Stimulated activated CD4-positive, alpha-beta T cell treated with anti-CD3 and anti-CD28 coated beads, Interleukin-12 subunit alpha, Interleukin-12 subunit beta, amount 100 ng/mL, for 48 hours (primary cell): ENCODE measurements at regions not wholly inside any gene's neighbourhood (a gene's known extent, or its start where the extent isn't known, plus 50 kb on each side); places are given as distances from the start of the nearest gene placed in this dataset.
A peak's percentile ranks its signal among the peaks of the same experiment; 100 is the strongest.
"Not testable (repeated sequence)": the region's sequence is repeated elsewhere in the genome, so short reads cannot be mapped to it uniquely, and the experiment has no call there.

Source experiments
- DNase-seq, 3 donors: peaks; one replicate each; pipeline ENCODE4 v3.0.0-alpha.2; 2020; ENCODE audit warnings: low read depth in 2 of 3, low spot score in 1 of 3

- DNase-seq = no peak
Observed at GRCh38 chr2:39930175-39930917, 151.3 kb upstream of the THUMPD2 start.

GRCh38 chr2:39929531-39929930 is 150.5 kb upstream of the THUMPD2 start:
- no peak for DNase-seq

GRCh38 chr2:39925312-39925711 is 146.3 kb upstream of the THUMPD2 start:
- no peak for DNase-seq

- no peak for DNase-seq
Observed at GRCh38 chr2:39923455-39923854, 144.4 kb upstream of the THUMPD2 start.

GRCh38 chr2:39922679-39923405 is 143.8 kb upstream of the THUMPD2 start:
- no peak for DNase-seq

- DNase-seq = no peak
Observed at GRCh38 chr2:39920307-39920801, 141.3 kb upstream of the THUMPD2 start.

GRCh38 chr2:39919511-39920306 is 140.7 kb upstream of the THUMPD2 start:
- no peak for DNase-seq

- no peak for DNase-seq
Observed at GRCh38 chr2:39918886-39919285, 139.8 kb upstream of the THUMPD2 start.

GRCh38 chr2:39917371-39917770 is 138.3 kb upstream of the THUMPD2 start:
- not testable (repeated sequence) for DNase-seq

GRCh38 chr2:39914949-39915348 is 135.9 kb upstream of the THUMPD2 start:
- no peak for DNase-seq

- DNase-seq = peak in 1 of 3 donors; percentile 18
Observed at GRCh38 chr2:39913648-39914461, 134.8 kb upstream of the THUMPD2 start.

- DNase-seq = no peak
Observed at GRCh38 chr2:39902103-39902502, 123.0 kb upstream of the THUMPD2 start.

- DNase-seq = no peak
Observed at GRCh38 chr2:39898934-39899333, 119.9 kb upstream of the THUMPD2 start.

GRCh38 chr2:39897273-39897672 is 118.2 kb upstream of the THUMPD2 start:
- no peak for DNase-seq

GRCh38 chr2:39894082-39894481 is 115.0 kb upstream of the THUMPD2 start:
- no peak for DNase-seq

- no peak for DNase-seq
Observed at GRCh38 chr2:39893616-39894015, 114.6 kb upstream of the THUMPD2 start.

- no peak for DNase-seq
Observed at GRCh38 chr2:39881948-39882347, 102.9 kb upstream of the THUMPD2 start.

GRCh38 chr2:39881494-39881893 is 102.4 kb upstream of the THUMPD2 start:
- no peak for DNase-seq

GRCh38 chr2:39879001-39879400 is 99.9 kb upstream of the THUMPD2 start:
- not testable (repeated sequence) for DNase-seq

GRCh38 chr2:39875914-39876267 is 96.8 kb upstream of the THUMPD2 start:
- DNase-seq = no peak
